Fibroblast of lung (primary cell): ENCODE measurements at regions not wholly inside any gene's neighbourhood (a gene's known extent, or its start where the extent isn't known, plus 50 kb on each side); places are given as distances from the start of the nearest gene placed in this dataset.

Experiments used
- EZH2 ChIP-seq: IDR thresholded peaks from 2 replicates; pipeline ENCODE4 v1.5.1; 2012; ENCODE audit warnings: low read length, control low read depth, mild to moderate bottlenecking; ENCODE audit errors: missing control alignments
- TF ChIP-seq, protein P1 (sequence below), 2 donors: IDR thresholded peaks in 1 of 2; conservative IDR thresholded peaks in 1 of 2; 1 replicate in 1 of 2; 2 replicates in 1 of 2; pipeline ENCODE4 v1.5.1; 2011 to 2012; ENCODE audit warnings: low read length in 2 of 2, control low read depth in 1 of 2, inconsistent platforms in 1 of 2, low read depth in 1 of 2, mild to moderate bottlenecking in 1 of 2

- TF ChIP-seq, protein P1, sequence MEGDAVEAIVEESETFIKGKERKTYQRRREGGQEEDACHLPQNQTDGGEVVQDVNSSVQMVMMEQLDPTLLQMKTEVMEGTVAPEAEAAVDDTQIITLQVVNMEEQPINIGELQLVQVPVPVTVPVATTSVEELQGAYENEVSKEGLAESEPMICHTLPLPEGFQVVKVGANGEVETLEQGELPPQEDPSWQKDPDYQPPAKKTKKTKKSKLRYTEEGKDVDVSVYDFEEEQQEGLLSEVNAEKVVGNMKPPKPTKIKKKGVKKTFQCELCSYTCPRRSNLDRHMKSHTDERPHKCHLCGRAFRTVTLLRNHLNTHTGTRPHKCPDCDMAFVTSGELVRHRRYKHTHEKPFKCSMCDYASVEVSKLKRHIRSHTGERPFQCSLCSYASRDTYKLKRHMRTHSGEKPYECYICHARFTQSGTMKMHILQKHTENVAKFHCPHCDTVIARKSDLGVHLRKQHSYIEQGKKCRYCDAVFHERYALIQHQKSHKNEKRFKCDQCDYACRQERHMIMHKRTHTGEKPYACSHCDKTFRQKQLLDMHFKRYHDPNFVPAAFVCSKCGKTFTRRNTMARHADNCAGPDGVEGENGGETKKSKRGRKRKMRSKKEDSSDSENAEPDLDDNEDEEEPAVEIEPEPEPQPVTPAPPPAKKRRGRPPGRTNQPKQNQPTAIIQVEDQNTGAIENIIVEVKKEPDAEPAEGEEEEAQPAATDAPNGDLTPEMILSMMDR (conservative IDR thresholded peaks at IDR 0.05 in 1 of 2, IDR thresholded peaks at IDR 0.05 in 1 of 2; ENCODE audit: low read depth in 1 of 2, low read length in 2 of 2) = no peak
- no peak for TF ChIP-seq EZH2
These were observed 60.1 kb downstream of the RPS29 start for GRCh38 chr14:49526101-49526500.
